A549 (cell line): ENCODE measurements at regions not wholly inside any gene's neighbourhood (a gene's known extent, or its start where the extent isn't known, plus 50 kb on each side); places are given as distances from the start of the nearest gene placed in this dataset.

Experiments
- ATAC-seq, 2 experiments: fragments of 200-7000 bp in 1 of 2; fragments of >200 bp in 1 of 2; cut with Nextera tagmentation in 1 of 2; cut with Tn5 transposase in 1 of 2; 3 replicates each; pipeline versions ENCODE4 v1.8.0 to v1.9.1; 2018 to 2020; ENCODE audit warnings: mild to moderate bottlenecking in 1 of 2, moderate library complexity in 1 of 2
- CTCF ChIA-PET: fragments of 300-600 bp; sonication (Branson Sonifier 250); formaldehyde crosslinking; extraction: SDS; loops from one replicate; lab custom pipeline; 2021; ENCODE audit warnings: antibody characterized with exemption, inconsistent platforms; lab: Yijun Ruan, JAX
- POLR2A ChIA-PET: fragments of 350-600 bp; formaldehyde crosslinking; extraction: SDS; loops from one replicate; lab custom pipeline; 2021; ENCODE audit warnings: antibody characterized with exemption, inconsistent platforms; lab: Yijun Ruan, JAX
- DNase-seq, 2 experiments: peaks; one replicate each; pipeline versions ENCODE4 v3.0.0 to v3.0.0-alpha.2; 2011 to 2016; ENCODE audit warnings: low read depth in 1 of 2, low spot score in 1 of 2
- FAIRE-seq: peaks from 2 replicates; lab custom pipeline; 2011; peaks lifted over from hg19 to GRCh38; lab: Jason Lieb, UNC
- H3K27ac ChIP-seq, 2 experiments: fragments of >200 bp; sonication (Bioruptor Twin); formaldehyde crosslinking; 3 replicates each; pipeline ENCODE4 v1.5.1; 2016 to 2017
- H3K4me1 ChIP-seq: fragments of >200 bp; sonication (Bioruptor Twin); formaldehyde crosslinking; 3 replicates; pipeline ENCODE4 v1.6.1; 2016
- H3K4me2 ChIP-seq: fragments of >200 bp; sonication (Bioruptor Twin); formaldehyde crosslinking; 3 replicates; pipeline ENCODE4 v1.6.1; 2016
- H3K4me3 ChIP-seq: fragments of >200 bp; sonication (Bioruptor Twin); formaldehyde crosslinking; 3 replicates; pipeline ENCODE4 v1.5.1; 2016
- H3K9me3 ChIP-seq: fragments of >200 bp; sonication (Bioruptor Twin); formaldehyde crosslinking; 3 replicates; pipeline ENCODE4 v1.6.1; 2016
- CBX8 ChIP-seq: fragments of 200-600 bp; sonication (generic); IDR thresholded peaks from 2 replicates; pipeline ENCODE4 v1.6.1; 2016
- EHMT2 ChIP-seq: fragments of 200-600 bp; sonication (generic); IDR thresholded peaks from 2 replicates; pipeline ENCODE4 v1.6.1; 2016; ENCODE audit warnings: antibody characterized with exemption, low read depth, mild to moderate bottlenecking, moderate library complexity
- FOXS1 ChIP-seq: fragments of 250-450 bp; sonication (Bioruptor Pico); IDR thresholded peaks from 2 replicates; pipeline ENCODE4 v1.5.0; 2020; ENCODE audit warnings: mild to moderate bottlenecking, moderate library complexity
- HOXB5 ChIP-seq: fragments of 250-450 bp; sonication (Bioruptor Pico); IDR thresholded peaks from 2 replicates; pipeline ENCODE4 v1.5.0; 2020; ENCODE audit warnings: mild to moderate bottlenecking, moderate library complexity
- JUN ChIP-seq, 2 experiments: fragments of >200 bp; sonication (Bioruptor Twin); formaldehyde crosslinking; IDR thresholded peaks; 2 replicates in 1 of 2; 3 replicates in 1 of 2; pipeline ENCODE4 v1.6.1; 2016 to 2017
- JUNB ChIP-seq: fragments of >200 bp; sonication (Bioruptor Twin); formaldehyde crosslinking; IDR thresholded peaks from 2 replicates; pipeline ENCODE4 v1.6.1; 2016
- PHF8 ChIP-seq: fragments of 200-600 bp; sonication (generic); IDR thresholded peaks from 2 replicates; pipeline ENCODE4 v1.6.1; 2016; ENCODE audit warnings: low read depth, mild to moderate bottlenecking, antibody characterized with exemption, moderate library complexity, borderline replicate concordance
- RAD21 ChIP-seq, 2 experiments: fragments of >200 bp in 1 of 2; sonication (Bioruptor Twin) in 1 of 2; formaldehyde crosslinking in 1 of 2; IDR thresholded peaks in 1 of 2; conservative IDR thresholded peaks in 1 of 2; 2 replicates in 1 of 2; 3 replicates in 1 of 2; pipeline ENCODE4 v1.6.1; 2012 to 2018; ENCODE audit warnings: inconsistent platforms in 1 of 2
- RFX5 ChIP-seq: fragments of 450-650 bp; IDR thresholded peaks from 2 replicates; pipeline ENCODE4 v1.7.1; 2014; ENCODE audit warnings: antibody characterized with exemption, mild to moderate bottlenecking, moderate library complexity
- TFCP2L1 ChIP-seq: fragments of 250-450 bp; sonication (Bioruptor Pico); IDR thresholded peaks from 2 replicates; pipeline ENCODE4 v1.5.0; 2021; ENCODE audit warnings: mild to moderate bottlenecking
- WGBS: methylation state at CpG from one replicate; pipeline ENCODE4 v1.1.6; 2017; ENCODE audit errors: missing lambda C conversion rate; 5-methylcytosine and 5-hydroxymethylcytosine counted together
- TF ChIP-seq, protein P1 (sequence below): fragments of 250-450 bp; sonication (Bioruptor Pico); IDR thresholded peaks from 2 replicates; pipeline ENCODE4 v1.5.0; 2021; ENCODE audit warnings: mild to moderate bottlenecking, moderate library complexity, borderline replicate concordance
- TF ChIP-seq, protein P2 (sequence below): fragments of 200-600 bp; sonication (generic); IDR thresholded peaks from 2 replicates; pipeline ENCODE4 v1.6.1; 2016; ENCODE audit warnings: antibody characterized with exemption, mild to moderate bottlenecking, moderate library complexity

DNA sequence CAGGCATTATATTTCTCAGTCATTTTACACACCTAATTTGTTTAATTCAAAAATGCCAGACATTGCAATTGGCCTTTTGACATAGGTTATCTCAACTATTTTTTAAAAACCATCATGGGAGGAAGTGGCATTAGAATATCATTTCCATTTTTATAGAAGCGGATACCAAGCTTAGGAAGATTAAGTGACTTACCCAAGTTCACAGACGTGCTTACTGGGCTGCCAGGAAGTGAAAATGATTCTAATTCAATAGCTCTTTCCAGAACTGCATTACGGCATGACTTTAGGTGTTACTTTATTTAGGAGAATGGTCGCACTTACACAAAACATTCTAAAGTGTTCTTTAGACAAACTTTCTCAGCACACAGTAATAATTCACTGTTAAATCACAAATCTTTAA is 231.9 kb downstream of the KLF12 start:
- H3K4me2 ChIP-seq = no peak overlapping the region
- 62% methylated on average over 4 of the region's 4 CpGs for WGBS
- FAIRE-seq (no peak), ATAC-seq (no peak), DNase-seq (no peak)
- ChIA-PET CTCF (no interaction called here), POLR2A (no interaction called here)
- no peaks in the 10 kb centered on the region for H3K9me3 ChIP-seq
- no peak overlapping the region for H3K4me3 ChIP-seq
- no peak for TF ChIP-seq PHF8
- no peak for TF ChIP-seq RFX5
- no peak for TF ChIP-seq JUNB
- TF ChIP-seq, protein P1, sequence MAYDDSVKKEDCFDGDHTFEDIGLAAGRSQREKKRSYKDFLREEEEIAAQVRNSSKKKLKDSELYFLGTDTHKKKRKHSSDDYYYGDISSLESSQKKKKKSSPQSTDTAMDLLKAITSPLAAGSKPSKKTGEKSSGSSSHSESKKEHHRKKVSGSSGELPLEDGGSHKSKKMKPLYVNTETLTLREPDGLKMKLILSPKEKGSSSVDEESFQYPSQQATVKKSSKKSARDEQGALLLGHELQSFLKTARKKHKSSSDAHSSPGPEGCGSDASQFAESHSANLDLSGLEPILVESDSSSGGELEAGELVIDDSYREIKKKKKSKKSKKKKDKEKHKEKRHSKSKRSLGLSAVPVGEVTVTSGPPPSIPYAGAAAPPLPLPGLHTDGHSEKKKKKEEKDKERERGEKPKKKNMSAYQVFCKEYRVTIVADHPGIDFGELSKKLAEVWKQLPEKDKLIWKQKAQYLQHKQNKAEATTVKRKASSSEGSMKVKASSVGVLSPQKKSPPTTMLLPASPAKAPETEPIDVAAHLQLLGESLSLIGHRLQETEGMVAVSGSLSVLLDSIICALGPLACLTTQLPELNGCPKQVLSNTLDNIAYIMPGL (CRISPR knock-in tag) = no peak
- TF ChIP-seq, protein P2, sequence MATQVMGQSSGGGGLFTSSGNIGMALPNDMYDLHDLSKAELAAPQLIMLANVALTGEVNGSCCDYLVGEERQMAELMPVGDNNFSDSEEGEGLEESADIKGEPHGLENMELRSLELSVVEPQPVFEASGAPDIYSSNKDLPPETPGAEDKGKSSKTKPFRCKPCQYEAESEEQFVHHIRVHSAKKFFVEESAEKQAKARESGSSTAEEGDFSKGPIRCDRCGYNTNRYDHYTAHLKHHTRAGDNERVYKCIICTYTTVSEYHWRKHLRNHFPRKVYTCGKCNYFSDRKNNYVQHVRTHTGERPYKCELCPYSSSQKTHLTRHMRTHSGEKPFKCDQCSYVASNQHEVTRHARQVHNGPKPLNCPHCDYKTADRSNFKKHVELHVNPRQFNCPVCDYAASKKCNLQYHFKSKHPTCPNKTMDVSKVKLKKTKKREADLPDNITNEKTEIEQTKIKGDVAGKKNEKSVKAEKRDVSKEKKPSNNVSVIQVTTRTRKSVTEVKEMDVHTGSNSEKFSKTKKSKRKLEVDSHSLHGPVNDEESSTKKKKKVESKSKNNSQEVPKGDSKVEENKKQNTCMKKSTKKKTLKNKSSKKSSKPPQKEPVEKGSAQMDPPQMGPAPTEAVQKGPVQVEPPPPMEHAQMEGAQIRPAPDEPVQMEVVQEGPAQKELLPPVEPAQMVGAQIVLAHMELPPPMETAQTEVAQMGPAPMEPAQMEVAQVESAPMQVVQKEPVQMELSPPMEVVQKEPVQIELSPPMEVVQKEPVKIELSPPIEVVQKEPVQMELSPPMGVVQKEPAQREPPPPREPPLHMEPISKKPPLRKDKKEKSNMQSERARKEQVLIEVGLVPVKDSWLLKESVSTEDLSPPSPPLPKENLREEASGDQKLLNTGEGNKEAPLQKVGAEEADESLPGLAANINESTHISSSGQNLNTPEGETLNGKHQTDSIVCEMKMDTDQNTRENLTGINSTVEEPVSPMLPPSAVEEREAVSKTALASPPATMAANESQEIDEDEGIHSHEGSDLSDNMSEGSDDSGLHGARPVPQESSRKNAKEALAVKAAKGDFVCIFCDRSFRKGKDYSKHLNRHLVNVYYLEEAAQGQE = no peak
- H3K27ac ChIP-seq = no peak overlapping the region
- no peaks in the 10 kb centered on the region for H3K4me1 ChIP-seq

- Histone ChIP-seq H3K4me2 (no peak overlapping the region), H3K9me3 (no peaks in the 10 kb centered on the region), H3K4me3 (no peak overlapping the region)
- CTCF ChIA-PET = no interaction called here
- TF ChIP-seq HOXB5 (CRISPR knock-in tag) = no peak
- TF ChIP-seq, all 56 proteins: peak for 0
- Histone ChIP-seq H3K4me1 (no peaks in the 10 kb centered on the region), H3K27ac (no peak overlapping the region)
- DNase-seq = no peak
- POLR2A ChIA-PET = no interaction called here
- WGBS = 44% methylated on average over 1 of the region's 1 CpG
- no peak for FAIRE-seq
- ATAC-seq = no peak
These were observed 232.7 kb downstream of the KLF12 start for GRCh38 chr13:73901324-73902068.

DNA sequence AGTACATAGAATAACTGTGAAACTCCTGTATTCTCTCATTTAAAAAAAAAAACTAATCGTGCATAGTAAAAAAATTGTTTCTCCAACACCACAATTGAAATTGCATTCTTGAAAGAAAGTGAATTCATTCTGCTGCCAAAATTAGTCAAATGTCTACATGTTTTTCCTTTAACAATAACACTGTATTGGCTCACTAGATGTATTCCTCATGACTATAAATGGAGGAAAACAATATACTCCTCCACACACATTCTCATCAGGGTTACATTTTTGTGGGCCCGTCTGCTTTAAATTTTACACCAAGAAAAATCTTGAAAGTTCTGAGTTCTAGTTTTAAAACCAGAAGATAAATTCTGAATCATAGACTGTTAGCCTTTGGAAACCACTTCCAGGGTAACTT is 233.6 kb downstream of the KLF12 start:
- POLR2A ChIA-PET = no interaction called here
- ATAC-seq (no peak), DNase-seq (no peak), FAIRE-seq (no peak)
- Histone ChIP-seq H3K27ac (no peak overlapping the region), H3K9me3 (no peaks in the 10 kb centered on the region), H3K4me3 (no peak overlapping the region), H3K4me1 (no peaks in the 10 kb centered on the region), H3K4me2 (no peak overlapping the region)
- no peak for TF ChIP-seq RAD21 (conservative IDR thresholded peaks at IDR 0.05 in 1 of 2, IDR thresholded peaks at IDR 0.05 in 1 of 2)
- TF ChIP-seq EHMT2 = no peak
- no peak for TF ChIP-seq PHF8
- no peak for TF ChIP-seq TFCP2L1 (CRISPR knock-in tag)
- no peak for TF ChIP-seq FOXS1 (CRISPR knock-in tag)
- no peak for TF ChIP-seq CBX8
- no peak for TF ChIP-seq JUN (IDR thresholded peaks at IDR 0.05)
- WGBS = 72% methylated on average over 2 of the region's 2 CpGs
- CTCF ChIA-PET = no interaction called here

GRCh38 chr13:73898899-73899298 is 235.3 kb downstream of the KLF12 start:
- H3K4me3 ChIP-seq = no peak overlapping the region
- WGBS = 100% methylated on average over 2 of the region's 2 CpGs
- no peak overlapping the region for H3K27ac ChIP-seq
- no peaks in the 10 kb centered on the region for H3K4me1 ChIP-seq
- no peak for DNase-seq
- ChIA-PET POLR2A (no interaction called here), CTCF (interaction anchor here (0.7 kb wide), 1 partner anchor 19 kb away, joined by 3 read pairs; no protein-coding TSS in a partner anchor)
- H3K9me3 ChIP-seq = no peaks in the 10 kb centered on the region
- FAIRE-seq = no peak
- no peak overlapping the region for H3K4me2 ChIP-seq
- TF ChIP-seq, protein P2 = no peak
- ATAC-seq = no peak
